HG03060 (cell line): ENCODE measurements at regions not wholly inside any gene's neighbourhood (a gene's known extent, or its start where the extent isn't known, plus 50 kb on each side); places are given as distances from the start of the nearest gene placed in this dataset.

ENCODE experiments used
- ATAC-seq: cut with Tn5 transposase; IDR thresholded peaks from one replicate; pipeline ENCODE4 v1.9.1; 2021; ENCODE audit warnings: low read depth, moderate number of reproducible peaks; ENCODE audit not compliant: unreplicated experiment

GRCh38 chr6:122033564-122034181, 365.8 kb upstream of the HSF2 start:
- ATAC-seq = peak; percentile 83

DNA sequence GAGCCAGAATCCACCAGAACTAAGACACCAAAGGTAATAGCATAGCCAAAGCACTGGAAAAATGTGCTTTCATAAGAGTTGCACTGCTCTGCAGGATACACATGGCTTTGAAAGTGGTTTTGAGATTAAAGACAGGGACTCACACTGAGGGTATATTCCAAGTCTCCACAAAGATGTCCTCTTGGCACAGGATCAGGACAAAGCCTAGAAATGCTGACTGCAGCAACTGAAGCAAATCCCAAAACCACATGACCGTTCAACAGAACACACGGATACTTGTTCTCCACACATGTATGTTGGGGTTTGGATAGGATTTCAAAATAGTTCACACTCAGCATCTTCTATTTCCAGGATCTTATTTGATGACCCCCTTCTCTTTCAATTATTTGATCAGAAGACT, 364.3 kb upstream of the HSF2 start:
- ATAC-seq = no peak

GRCh38 chr6:122040261-122040660, 359.2 kb upstream of the HSF2 start:
- no peak for ATAC-seq

DNA sequence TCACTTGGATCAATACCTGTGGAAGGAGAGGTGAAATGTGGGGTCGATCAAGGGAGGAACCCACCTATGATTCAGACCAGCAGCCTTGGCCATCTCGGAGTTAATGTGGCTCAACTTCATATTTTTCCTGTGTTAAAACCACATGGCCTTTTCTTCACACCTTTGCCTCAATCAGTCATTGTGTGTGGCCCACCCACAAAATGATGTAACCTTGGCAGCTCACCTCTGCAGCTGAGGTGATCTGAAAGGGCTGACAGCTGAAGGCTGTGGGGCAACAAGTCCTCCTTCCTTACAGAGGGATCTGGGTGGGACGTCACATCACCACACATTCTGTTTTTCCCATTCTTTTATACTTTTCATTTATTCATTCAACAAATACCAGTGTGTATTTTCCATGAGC, 357.1 kb upstream of the HSF2 start:
- no peak for ATAC-seq

- no peak for ATAC-seq
These were observed 356.3 kb upstream of the HSF2 start for GRCh38 chr6:122042960-122043735.

DNA sequence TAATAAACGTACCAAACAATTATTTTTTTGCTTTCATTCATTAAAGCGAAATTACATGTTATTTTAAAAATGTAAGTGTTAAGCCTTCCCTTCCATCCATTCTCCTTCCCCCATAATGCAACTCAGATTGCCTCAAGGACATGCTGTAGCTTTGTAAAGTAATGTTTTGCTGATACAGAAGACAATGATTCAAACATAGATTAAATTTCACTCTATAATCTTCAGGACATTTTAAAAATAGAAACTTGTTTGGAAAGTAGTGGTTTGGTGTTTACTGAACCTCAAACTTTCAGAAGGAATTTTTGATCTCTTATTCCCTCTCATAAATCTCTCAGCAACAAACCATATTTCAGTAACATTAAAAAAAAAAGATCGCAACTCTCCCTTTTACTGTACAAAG, 350.9 kb upstream of the HSF2 start:
- ATAC-seq = no peak

DNA sequence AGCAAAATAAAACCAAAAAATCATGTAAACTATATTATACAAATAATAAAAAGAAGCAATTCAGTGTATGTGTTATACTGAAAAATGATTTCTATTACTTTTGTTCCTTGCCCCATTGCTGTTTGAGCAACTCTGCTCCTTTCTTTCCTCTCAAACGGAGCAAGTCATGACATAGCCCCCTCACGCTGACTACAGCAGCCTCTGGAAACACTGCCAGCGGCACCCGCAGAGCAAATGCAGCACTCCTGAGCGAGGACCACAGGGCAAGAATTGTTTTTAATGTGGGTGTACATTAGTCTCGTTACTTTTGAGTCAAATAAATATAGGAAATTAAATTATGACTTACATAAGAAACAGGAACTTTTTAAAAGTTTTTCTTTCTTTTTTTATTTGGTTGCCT, 350.1 kb upstream of the HSF2 start:
- no peak for ATAC-seq

DNA sequence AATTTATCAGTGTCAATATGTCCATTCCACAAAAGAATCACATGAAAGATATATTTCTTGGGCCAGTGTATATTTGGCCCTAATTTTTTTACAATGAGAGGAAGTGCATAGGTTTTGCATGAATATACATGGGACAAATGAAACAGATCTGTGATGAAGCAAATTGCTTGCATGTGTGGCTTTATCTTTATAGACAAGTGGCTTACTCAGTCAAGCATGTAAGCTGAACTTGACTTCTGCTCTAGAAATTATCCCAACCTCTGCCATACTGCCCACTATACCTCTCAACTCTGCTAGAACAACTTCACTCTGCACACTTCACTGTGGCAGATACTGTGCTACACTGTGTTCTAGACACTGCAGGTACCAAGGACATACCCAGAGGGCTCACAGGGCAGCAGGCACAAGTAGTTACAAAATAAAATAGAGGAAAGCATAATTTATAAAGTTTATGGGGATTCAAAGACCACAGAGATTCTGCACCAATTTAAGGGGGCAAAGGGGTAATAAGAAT, 349.2 kb upstream of the HSF2 start:
- ATAC-seq = no peak

DNA sequence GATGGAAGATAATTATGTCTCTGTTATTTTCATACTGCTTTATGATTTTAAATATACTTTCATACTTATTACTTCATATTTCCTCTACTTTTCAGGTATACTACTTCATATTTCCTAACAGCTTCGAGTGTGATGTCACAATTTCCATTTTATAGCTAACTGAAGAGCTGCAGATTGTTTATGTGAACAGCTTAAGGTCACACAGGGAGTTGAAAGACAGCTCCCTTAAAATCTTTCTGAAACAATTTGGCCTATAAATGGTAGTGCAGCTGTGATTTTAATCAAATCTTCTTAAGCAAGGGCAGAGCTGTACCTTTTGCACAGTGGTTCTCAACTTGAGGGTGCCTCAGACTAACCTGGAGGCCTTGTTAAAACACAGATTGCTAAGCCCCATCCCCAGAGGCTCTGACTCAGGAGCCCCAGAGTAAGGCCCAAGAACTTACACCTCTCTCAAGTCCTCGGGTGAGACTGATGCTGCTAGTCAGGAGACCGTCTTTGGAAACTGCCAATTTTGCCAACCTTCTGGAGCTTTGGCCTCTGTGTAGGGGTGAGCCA, 347.0 kb upstream of the HSF2 start:
- no peak for ATAC-seq

DNA sequence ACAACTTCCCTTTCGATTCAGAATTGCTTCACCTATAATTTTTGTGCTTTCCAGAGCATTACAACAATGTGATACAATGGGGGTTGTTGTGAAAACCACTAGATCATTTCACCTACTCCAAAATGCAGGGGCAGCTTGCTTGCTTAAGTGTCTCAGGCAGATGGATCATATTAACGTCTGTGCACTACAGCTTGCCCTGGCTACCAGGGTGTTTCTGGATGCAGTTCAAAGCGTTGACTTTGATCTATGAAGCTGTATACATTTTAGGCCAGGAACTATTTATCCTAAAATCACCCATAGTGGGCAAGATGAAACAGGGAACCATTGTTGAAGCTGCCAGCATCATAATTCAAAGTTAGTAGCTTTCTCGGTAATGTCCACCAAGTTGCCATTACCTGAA, 339.5 kb upstream of the HSF2 start:
- ATAC-seq = no peak

GRCh38 chr6:122061855-122062254, 337.6 kb upstream of the HSF2 start:
- ATAC-seq = no peak

GRCh38 chr6:122063076-122063475, 336.4 kb upstream of the HSF2 start:
- ATAC-seq = no peak

- ATAC-seq = no peak
These were observed 335.7 kb upstream of the HSF2 start for GRCh38 chr6:122063761-122064160.

DNA sequence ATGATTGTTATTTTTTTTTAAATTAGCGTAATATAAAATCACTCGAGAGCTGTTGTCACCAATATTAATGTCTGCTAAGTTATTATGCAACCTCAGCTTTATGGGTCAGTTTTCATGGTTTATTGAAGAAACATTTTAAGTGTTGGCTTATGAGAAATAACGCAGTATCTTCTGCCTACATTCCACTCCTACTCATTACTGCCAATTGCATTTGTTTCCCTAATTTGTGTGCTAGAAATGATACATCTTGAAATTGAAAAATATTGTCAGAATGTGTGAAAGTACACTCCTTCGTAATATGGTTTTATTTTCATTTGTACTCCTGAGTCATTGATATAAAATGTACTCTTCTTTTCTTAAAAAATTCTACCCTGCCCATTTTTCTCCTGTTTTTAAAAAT, 333.3 kb upstream of the HSF2 start:
- no peak for ATAC-seq

DNA sequence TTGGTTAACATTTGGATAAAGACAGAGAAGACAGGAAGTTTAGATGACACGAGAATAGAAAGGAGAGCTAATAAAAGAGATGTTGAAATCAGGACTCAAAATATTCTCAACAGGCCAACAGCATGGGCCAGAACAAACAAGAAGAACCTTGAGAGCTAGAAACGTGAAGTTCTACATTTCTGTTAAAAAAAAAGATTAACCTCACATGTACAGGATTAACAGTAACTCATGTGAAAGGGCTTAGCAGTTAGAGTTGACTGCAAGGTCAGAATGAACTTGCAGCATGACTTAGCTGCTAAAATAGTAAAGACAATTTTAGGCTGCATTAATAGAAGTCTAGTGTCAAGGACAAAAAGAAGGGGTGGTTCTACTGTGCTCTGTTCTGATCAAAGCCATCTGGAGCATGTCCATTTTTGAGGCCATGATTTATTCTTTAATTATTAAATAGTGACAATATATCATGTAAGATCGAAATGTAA, 331.1 kb upstream of the HSF2 start:
- ATAC-seq = no peak

- no peak for ATAC-seq
These were observed 329.5 kb upstream of the HSF2 start for GRCh38 chr6:122069932-122070331.

- ATAC-seq = no peak
These were observed 327.3 kb upstream of the HSF2 start for GRCh38 chr6:122072014-122072647.

DNA sequence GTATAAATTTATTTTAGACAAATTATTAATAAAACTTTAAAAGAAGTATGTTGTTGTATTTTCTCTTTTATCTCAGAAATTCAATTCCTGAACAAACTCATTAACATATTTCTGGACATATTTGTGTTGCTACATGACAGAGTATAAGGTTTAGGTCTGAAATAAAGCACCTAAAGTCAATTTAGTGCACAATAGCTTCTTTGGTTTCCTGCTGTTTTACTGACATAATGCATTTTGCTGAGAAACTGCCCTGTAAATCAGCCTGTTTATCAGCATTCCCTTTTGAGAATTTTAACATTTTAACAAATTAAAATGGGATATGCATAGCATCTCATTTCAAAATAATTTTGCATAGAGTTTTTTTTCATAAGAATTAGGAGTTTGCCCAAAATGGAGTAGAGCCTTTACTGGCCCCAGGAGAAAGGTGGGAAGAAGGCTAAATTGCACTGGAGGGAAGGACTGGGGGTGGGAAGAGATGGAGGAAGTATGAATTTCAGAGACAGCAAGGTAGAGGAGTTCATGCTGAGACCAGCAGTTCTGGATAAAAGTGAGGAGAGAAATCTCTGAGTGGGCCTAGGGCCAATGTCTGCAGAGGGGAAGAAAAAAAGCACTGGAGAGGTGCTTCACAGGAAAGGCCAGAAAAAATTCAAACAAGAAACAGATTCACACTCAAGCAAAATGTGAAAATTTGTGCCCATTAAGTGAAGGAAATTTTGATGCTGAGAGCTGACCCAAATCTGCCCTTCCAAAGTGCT, 324.2 kb upstream of the HSF2 start:
- ATAC-seq = no peak

GRCh38 chr6:122075917-122076316, 323.5 kb upstream of the HSF2 start:
- ATAC-seq = no peak

DNA sequence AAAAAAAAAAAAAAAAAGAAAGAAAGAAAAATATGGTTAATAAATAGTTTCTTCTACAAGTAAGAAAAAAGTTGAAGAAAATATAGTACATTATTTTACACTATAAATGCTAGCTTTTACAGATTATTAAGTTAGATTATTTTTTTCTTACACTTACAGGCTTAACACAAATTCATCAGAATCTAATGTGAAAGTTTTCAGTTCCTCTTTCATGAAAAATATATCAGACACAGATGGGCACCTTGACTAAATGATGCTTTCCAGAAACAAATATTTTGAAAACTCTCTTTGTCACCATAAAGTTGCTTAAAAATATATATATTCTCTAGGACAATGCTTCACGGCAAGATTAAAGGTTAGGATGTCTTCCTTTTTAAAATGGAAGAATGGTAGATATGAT, 321.8 kb upstream of the HSF2 start:
- ATAC-seq = no peak

GRCh38 chr6:122078481-122078880, 321.0 kb upstream of the HSF2 start:
- ATAC-seq = no peak
